GM18951 (cell line): ENCODE measurements at regions not wholly inside any gene's neighbourhood (a gene's known extent, or its start where the extent isn't known, plus 50 kb on each side); places are given as distances from the start of the nearest gene placed in this dataset.

Experiments
- POLR2A ChIP-seq: IDR thresholded peaks from 4 replicates; pipeline ENCODE4 v1.6.1; 2011; ENCODE audit warnings: mild to moderate bottlenecking; ENCODE audit not compliant: insufficient read length, insufficient read depth; ENCODE audit errors: extremely low read depth
- in situ Hi-C: fragments of 300-500 bp; cut with MboI; formaldehyde crosslinking; loops from one replicate; pipeline ENCODE4 v1.12.0; 2022; ENCODE audit warnings: low sequenced_read_pairs, mixed read lengths, inconsistent platforms; ENCODE audit not compliant: unreplicated experiment

- in situ Hi-C loops = no loop called here
- TF ChIP-seq POLR2A = no peak
Measured at GRCh38 chr10:131011936-131012640, 299.4 kb downstream of the TCERG1L start.

- in situ Hi-C loops = no loop called here
- TF ChIP-seq POLR2A = no peak
Measured at GRCh38 chr10:131012641-131012985, 298.9 kb downstream of the TCERG1L start.

- in situ Hi-C loops = no loop called here
- TF ChIP-seq POLR2A = no peak
Measured at GRCh38 chr10:131013281-131013912, 298.1 kb downstream of the TCERG1L start.

GRCh38 chr10:131014271-131014670, 297.2 kb downstream of the TCERG1L start:
- no peak for TF ChIP-seq POLR2A

GRCh38 chr10:131015271-131015670, 296.2 kb downstream of the TCERG1L start:
- in situ Hi-C loops = no loop called here
- TF ChIP-seq POLR2A = no peak

More at GRCh38 chr10:131014271-131014670, 297.2 kb downstream of the TCERG1L start:
- in situ Hi-C loops = no loop called here

- in situ Hi-C loops = no loop called here
- TF ChIP-seq POLR2A = no peak
Measured at GRCh38 chr10:131016556-131016955, 295.0 kb downstream of the TCERG1L start.

- in situ Hi-C loops = no loop called here
- TF ChIP-seq POLR2A = no peak
Measured at GRCh38 chr10:131017566-131018285, 293.8 kb downstream of the TCERG1L start.

GRCh38 chr10:131018886-131019500, 292.5 kb downstream of the TCERG1L start:
- TF ChIP-seq POLR2A = no peak
- in situ Hi-C loops = no loop called here

GRCh38 chr10:131019696-131020095, 291.8 kb downstream of the TCERG1L start:
- in situ Hi-C loops = no loop called here
- TF ChIP-seq POLR2A = no peak

- no peak for TF ChIP-seq POLR2A
- in situ Hi-C loops = no loop called here
Measured at GRCh38 chr10:131020775-131021174, 290.7 kb downstream of the TCERG1L start.

- in situ Hi-C loops = no loop called here
- no peak for TF ChIP-seq POLR2A
Measured at GRCh38 chr10:131021246-131021895, 290.1 kb downstream of the TCERG1L start.

- in situ Hi-C loops = no loop called here
- TF ChIP-seq POLR2A = no peak
Measured at GRCh38 chr10:131021969-131022368, 289.6 kb downstream of the TCERG1L start.

- in situ Hi-C loops = no loop called here
- no peak for TF ChIP-seq POLR2A
Measured at GRCh38 chr10:131022369-131022768, 289.2 kb downstream of the TCERG1L start.
